GM20431 (cell line): ENCODE measurements at regions not wholly inside any gene's neighbourhood (a gene's known extent, or its start where the extent isn't known, plus 50 kb on each side); places are given as distances from the start of the nearest gene placed in this dataset.

Experiments used
- in situ Hi-C: fragments of 300-500 bp; cut with MseI, MboI; formaldehyde crosslinking; loops from one replicate; pipeline ENCODE4 v1.15.0; 2020; ENCODE audit warnings: low sequenced_read_pairs; ENCODE audit not compliant: unreplicated experiment

GRCh38 chr16:73265935-73266334 is 218.0 kb upstream of the ZFHX3 start:
- in situ Hi-C loops, result no loop called here

- in situ Hi-C loops, result no loop called here
These were observed 217.4 kb upstream of the ZFHX3 start for GRCh38 chr16:73265124-73265837.

GRCh38 chr16:73262931-73263330 is 215.0 kb upstream of the ZFHX3 start:
- in situ Hi-C loops, result no loop called here

- in situ Hi-C loops, result no loop called here
These were observed 207.1 kb upstream of the ZFHX3 start for GRCh38 chr16:73255031-73255430.

- in situ Hi-C loops, result no loop called here
These were observed 206.1 kb upstream of the ZFHX3 start for GRCh38 chr16:73253922-73254480.

GRCh38 chr16:73252446-73252845 is 204.5 kb upstream of the ZFHX3 start:
- in situ Hi-C loops, result no loop called here

GRCh38 chr16:73251608-73252007 is 203.7 kb upstream of the ZFHX3 start:
- in situ Hi-C loops, result no loop called here

- in situ Hi-C loops, result no loop called here
These were observed 200.4 kb upstream of the ZFHX3 start for GRCh38 chr16:73248316-73248715.

- in situ Hi-C loops, result no loop called here
These were observed 193.0 kb upstream of the ZFHX3 start for GRCh38 chr16:73240920-73241319.

GRCh38 chr16:73237601-73238000 is 189.7 kb upstream of the ZFHX3 start:
- in situ Hi-C loops, result no loop called here

GRCh38 chr16:73234496-73234895 is 186.6 kb upstream of the ZFHX3 start:
- in situ Hi-C loops, result no loop called here

GRCh38 chr16:73233846-73234424 is 186.0 kb upstream of the ZFHX3 start:
- in situ Hi-C loops, result no loop called here

- in situ Hi-C loops, result no loop called here
These were observed 185.4 kb upstream of the ZFHX3 start for GRCh38 chr16:73233329-73233765.

GRCh38 chr16:73232555-73233328 is 184.8 kb upstream of the ZFHX3 start:
- in situ Hi-C loops, result no loop called here

GRCh38 chr16:73231944-73232554 is 184.1 kb upstream of the ZFHX3 start:
- in situ Hi-C loops, result no loop called here

- in situ Hi-C loops, result no loop called here
These were observed 183.5 kb upstream of the ZFHX3 start for GRCh38 chr16:73231379-73231778.

- in situ Hi-C loops, result no loop called here
These were observed 182.7 kb upstream of the ZFHX3 start for GRCh38 chr16:73230651-73231050.

GRCh38 chr16:73228649-73229048 is 180.7 kb upstream of the ZFHX3 start:
- in situ Hi-C loops, result no loop called here

GRCh38 chr16:73226675-73227074 is 178.7 kb upstream of the ZFHX3 start:
- in situ Hi-C loops, result no loop called here

GRCh38 chr16:73225983-73226382 is 178.1 kb upstream of the ZFHX3 start:
- in situ Hi-C loops, result no loop called here
